ENCODE measurements at regions not wholly inside any gene's neighbourhood (a gene's known extent, or its start where the extent isn't known, plus 50 kb on each side); places are given as distances from the start of the nearest gene placed in this dataset.

- H3K4me2 ChIP-seq (ENCODE audit: low read length), result no peak overlapping the region
- no peaks in the 10 kb centered on the region for H3K36me3 ChIP-seq (ENCODE audit: control insufficient read depth, low read length)
- H3K27ac ChIP-seq (ENCODE audit: low read depth, low read length), result no peak overlapping the region
- no peaks in the 10 kb centered on the region for H3K79me2 ChIP-seq (ENCODE audit: control insufficient read depth, low read length)
- no peaks in the 10 kb centered on the region for H3K9me2 ChIP-seq (replicated peaks; ENCODE audit: control insufficient read depth, low read length)
- H3F3A ChIP-seq (ENCODE audit: control insufficient read depth, insufficient read depth), result no peaks in the 10 kb centered on the region
- H3K4me1 ChIP-seq (ENCODE audit: control insufficient read depth, low read length), result no peaks in the 10 kb centered on the region
- TF ChIP-seq EZH2phosphoT487 (IDR thresholded peaks at IDR 0.05; ENCODE audit: borderline replicate concordance, low read length), result no peak
- TF ChIP-seq, protein P1, sequence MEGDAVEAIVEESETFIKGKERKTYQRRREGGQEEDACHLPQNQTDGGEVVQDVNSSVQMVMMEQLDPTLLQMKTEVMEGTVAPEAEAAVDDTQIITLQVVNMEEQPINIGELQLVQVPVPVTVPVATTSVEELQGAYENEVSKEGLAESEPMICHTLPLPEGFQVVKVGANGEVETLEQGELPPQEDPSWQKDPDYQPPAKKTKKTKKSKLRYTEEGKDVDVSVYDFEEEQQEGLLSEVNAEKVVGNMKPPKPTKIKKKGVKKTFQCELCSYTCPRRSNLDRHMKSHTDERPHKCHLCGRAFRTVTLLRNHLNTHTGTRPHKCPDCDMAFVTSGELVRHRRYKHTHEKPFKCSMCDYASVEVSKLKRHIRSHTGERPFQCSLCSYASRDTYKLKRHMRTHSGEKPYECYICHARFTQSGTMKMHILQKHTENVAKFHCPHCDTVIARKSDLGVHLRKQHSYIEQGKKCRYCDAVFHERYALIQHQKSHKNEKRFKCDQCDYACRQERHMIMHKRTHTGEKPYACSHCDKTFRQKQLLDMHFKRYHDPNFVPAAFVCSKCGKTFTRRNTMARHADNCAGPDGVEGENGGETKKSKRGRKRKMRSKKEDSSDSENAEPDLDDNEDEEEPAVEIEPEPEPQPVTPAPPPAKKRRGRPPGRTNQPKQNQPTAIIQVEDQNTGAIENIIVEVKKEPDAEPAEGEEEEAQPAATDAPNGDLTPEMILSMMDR (IDR thresholded peaks at IDR 0.05; ENCODE audit: low read depth, low read length, poor library complexity, severe bottlenecking), result no peak
- peaks cover 6% of the 10 kb centered on the region; the same call in 1 of the 2 replicates for H3K9me3 ChIP-seq (ENCODE audit: control insufficient read depth, insufficient read depth, low read length)
- no peaks in the 10 kb centered on the region for H3K27me3 ChIP-seq (ENCODE audit: control insufficient read depth, low read length)
- H3K4me3 ChIP-seq (ENCODE audit: low read length), result no peak overlapping the region
- no peaks in the 10 kb centered on the region for H4K20me1 ChIP-seq (ENCODE audit: control insufficient read depth, insufficient read depth, low read depth, low read length)
These were observed 129.7 kb upstream of the KLF6 start for GRCh38 chr10:3914733-3915132.

- H3K36me3 ChIP-seq (ENCODE audit: control insufficient read depth, low read length), result no peaks in the 10 kb centered on the region
- H3K27me3 ChIP-seq (ENCODE audit: control insufficient read depth, low read length), result no peaks in the 10 kb centered on the region
- no peaks in the 10 kb centered on the region for H3F3A ChIP-seq (ENCODE audit: control insufficient read depth, insufficient read depth)
- no peaks in the 10 kb centered on the region for H4K20me1 ChIP-seq (ENCODE audit: control insufficient read depth, insufficient read depth, low read depth, low read length)
- H3K9me3 ChIP-seq (ENCODE audit: control insufficient read depth, insufficient read depth, low read length), result no peaks in the 10 kb centered on the region
- no peaks in the 10 kb centered on the region for H3K9me2 ChIP-seq (replicated peaks; ENCODE audit: control insufficient read depth, low read length)
- no peaks in the 10 kb centered on the region for H3K4me1 ChIP-seq (ENCODE audit: control insufficient read depth, low read length)
- no peak overlapping the region for H3K4me3 ChIP-seq (ENCODE audit: low read length)
- TF ChIP-seq, protein P1 (IDR thresholded peaks at IDR 0.05; ENCODE audit: low read depth, low read length, poor library complexity, severe bottlenecking), result no peak
- TF ChIP-seq EZH2phosphoT487 (IDR thresholded peaks at IDR 0.05; ENCODE audit: borderline replicate concordance, low read length), result no peak
- H3K4me2 ChIP-seq (ENCODE audit: low read length), result no peak overlapping the region
- H3K79me2 ChIP-seq (ENCODE audit: control insufficient read depth, low read length), result no peaks in the 10 kb centered on the region
- H3K27ac ChIP-seq (ENCODE audit: low read depth, low read length), result no peak overlapping the region
These were observed 126.9 kb upstream of the KLF6 start for GRCh38 chr10:3911713-3912442.

- no peaks in the 10 kb centered on the region for H3K9me3 ChIP-seq (ENCODE audit: control insufficient read depth, insufficient read depth, low read length)
- no peaks in the 10 kb centered on the region for H3K4me1 ChIP-seq (ENCODE audit: control insufficient read depth, low read length)
- H3K27ac ChIP-seq (ENCODE audit: low read depth, low read length), result no peak overlapping the region
- H3K27me3 ChIP-seq (ENCODE audit: control insufficient read depth, low read length), result no peaks in the 10 kb centered on the region
- no peaks in the 10 kb centered on the region for H3F3A ChIP-seq (ENCODE audit: control insufficient read depth, insufficient read depth)
- no peak overlapping the region for H3K4me3 ChIP-seq (ENCODE audit: low read length)
- no peaks in the 10 kb centered on the region for H4K20me1 ChIP-seq (ENCODE audit: control insufficient read depth, insufficient read depth, low read depth, low read length)
- no peaks in the 10 kb centered on the region for H3K9me2 ChIP-seq (replicated peaks; ENCODE audit: control insufficient read depth, low read length)
- no peak overlapping the region for H3K4me2 ChIP-seq (ENCODE audit: low read length)
- no peaks in the 10 kb centered on the region for H3K36me3 ChIP-seq (ENCODE audit: control insufficient read depth, low read length)
- TF ChIP-seq, protein P1 (IDR thresholded peaks at IDR 0.05; ENCODE audit: low read depth, low read length, poor library complexity, severe bottlenecking), result no peak
- TF ChIP-seq EZH2phosphoT487 (IDR thresholded peaks at IDR 0.05; ENCODE audit: borderline replicate concordance, low read length), result no peak
- H3K79me2 ChIP-seq (ENCODE audit: control insufficient read depth, low read length), result no peaks in the 10 kb centered on the region
These were observed 126.2 kb upstream of the KLF6 start for GRCh38 chr10:3911241-3911640.
